HG03521 (cell line): ENCODE measurements at regions not wholly inside any gene's neighbourhood (a gene's known extent, or its start where the extent isn't known, plus 50 kb on each side); places are given as distances from the start of the nearest gene placed in this dataset.
"Not testable (repeated sequence)": the region's sequence is repeated elsewhere in the genome, so short reads cannot be mapped to it uniquely, and the experiment has no call there.

Experiments used
- ATAC-seq: cut with Tn5 transposase; IDR thresholded peaks from one replicate; pipeline ENCODE4 v1.9.1; 2021; ENCODE audit warnings: mild to moderate bottlenecking, moderate library complexity; ENCODE audit not compliant: unreplicated experiment

DNA sequence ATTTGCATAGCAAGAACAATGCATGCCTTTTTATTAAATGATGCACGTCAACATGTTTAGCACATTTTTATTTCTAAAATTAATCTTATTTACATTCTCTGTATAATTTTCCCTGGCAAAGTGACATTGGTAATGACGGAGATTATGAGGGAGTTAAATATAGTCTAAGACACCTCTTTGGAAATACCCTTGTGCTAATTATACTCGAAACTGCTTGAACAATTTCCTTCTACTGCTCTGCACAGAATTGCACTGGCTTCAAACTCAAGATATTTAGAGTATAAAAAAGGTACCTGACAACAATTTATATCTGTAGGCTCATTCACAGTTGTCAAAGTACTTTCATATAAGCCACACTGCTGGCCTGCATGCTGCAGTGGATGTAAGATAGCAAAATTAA lies 602.7 kb downstream of the NXPH1 start:
- no peak for ATAC-seq

DNA sequence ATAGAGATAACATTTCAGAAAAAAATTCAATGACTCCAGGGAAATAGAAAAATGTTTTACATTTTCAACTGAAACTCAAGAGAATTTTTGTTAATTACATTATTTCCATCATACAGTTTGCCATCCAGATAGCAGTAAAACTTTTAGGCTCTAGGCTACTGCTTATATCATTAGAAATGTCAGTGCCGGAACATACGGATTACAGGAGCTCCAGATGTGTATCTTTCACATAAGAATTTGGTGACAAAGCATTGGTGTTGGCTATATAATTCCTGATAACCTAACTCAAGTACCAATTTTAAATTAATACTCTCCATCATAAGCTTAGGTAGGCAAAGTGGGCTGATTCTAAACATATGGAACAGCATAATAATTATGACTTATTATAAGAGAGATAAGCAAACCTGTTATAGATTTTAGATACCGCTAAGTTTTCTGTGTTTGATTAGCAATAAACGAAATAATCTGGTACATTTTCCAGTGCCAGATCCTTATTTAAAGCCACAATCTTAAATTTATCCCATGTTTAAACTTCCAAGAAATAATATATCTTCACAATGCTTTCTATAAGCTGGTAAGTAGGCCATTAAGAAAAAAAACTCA lies 637.9 kb downstream of the NXPH1 start:
- no peak for ATAC-seq

DNA sequence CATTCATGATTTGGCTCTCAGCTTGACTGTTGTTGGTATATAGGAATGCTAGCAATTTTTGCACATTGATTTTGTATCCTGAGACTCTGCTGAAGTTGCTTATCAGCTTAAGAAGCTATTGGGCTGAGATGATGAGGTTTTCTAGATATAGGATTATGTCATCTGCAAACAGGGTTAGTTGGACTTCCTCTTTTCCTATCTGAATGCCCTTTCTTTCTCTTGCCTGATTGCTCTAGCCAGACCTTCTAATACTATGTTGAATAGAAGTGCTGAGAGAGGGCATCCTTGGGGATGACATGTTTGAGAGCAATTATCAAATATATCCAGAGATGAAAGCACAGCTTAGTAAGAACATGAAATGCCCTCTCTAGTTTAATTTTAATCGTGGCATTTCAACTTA lies 642.4 kb downstream of the NXPH1 start:
- not testable (repeated sequence) for ATAC-seq

DNA sequence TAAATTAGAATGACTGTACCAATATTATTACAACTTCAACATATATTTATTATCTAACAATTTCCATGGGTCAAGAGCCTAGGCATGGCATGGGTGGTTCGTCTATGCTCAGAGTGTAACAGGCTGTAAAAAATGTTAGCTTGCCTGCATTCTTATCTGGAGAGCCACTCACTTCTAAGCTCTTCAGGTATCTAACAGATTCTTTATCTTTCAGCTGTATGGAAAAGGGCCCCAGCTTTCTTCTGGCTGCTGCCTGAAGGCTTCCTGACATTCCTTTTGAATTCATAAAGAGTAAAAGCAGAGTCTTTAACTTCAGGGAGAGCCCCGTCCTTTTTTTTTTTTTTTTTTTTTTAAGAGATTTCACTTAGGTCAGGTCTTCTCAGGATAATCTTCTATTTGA lies 648.8 kb downstream of the NXPH1 start:
- ATAC-seq = no peak

- no peak for ATAC-seq
These were observed 650.4 kb downstream of the NXPH1 start for GRCh38 chr7:9083837-9084236.

GRCh38 chr7:9091282-9091681 lies 657.9 kb downstream of the NXPH1 start:
- ATAC-seq = no peak

GRCh38 chr7:9097565-9098060 lies 664.2 kb downstream of the NXPH1 start:
- ATAC-seq = no peak

GRCh38 chr7:9100289-9100688 lies 666.9 kb downstream of the NXPH1 start:
- ATAC-seq = no peak

GRCh38 chr7:9102846-9103245 lies 669.4 kb downstream of the NXPH1 start:
- ATAC-seq = no peak

DNA sequence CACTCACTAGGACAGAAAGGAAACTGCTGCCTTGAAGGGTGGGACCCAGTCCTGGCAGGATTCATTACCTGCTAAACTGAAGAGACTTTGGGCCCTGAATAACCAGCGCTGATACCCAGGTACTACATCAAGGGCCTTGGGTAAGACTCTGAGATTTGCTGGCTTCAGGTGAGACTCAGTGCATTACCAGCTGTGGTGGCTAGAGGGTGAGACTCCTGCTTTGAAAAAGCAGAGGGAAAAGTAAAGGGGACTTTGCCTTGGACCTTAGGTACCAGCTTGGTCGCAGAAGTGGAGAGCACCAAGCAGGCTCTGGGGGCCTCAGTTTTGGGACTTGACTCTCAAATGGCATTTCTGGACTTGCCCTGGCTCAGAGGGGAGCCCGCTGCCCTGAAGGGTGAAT lies 673.3 kb downstream of the NXPH1 start:
- ATAC-seq = no peak

- no peak for ATAC-seq
These were observed 686.9 kb downstream of the NXPH1 start for GRCh38 chr7:9120331-9120730.

- ATAC-seq = no peak
These were observed 690.9 kb downstream of the NXPH1 start for GRCh38 chr7:9124320-9124719.

DNA sequence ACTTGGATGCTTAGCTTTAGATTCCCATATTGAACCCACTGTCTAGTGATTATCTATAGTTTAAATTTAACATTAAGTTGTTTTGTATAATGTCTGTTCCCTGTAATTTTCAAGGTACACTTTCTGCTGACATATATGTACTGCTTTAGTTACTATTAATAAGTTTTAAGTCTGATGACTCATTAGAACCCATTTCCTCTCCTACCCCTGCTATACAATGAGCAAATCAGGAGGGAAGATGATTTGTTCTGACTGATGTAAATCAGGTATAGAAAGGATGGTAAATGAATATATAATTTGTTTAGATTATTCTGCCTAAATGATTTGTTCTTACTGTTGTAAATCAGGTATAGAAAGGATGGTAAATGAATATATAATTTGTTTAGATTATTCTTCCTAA lies 691.8 kb downstream of the NXPH1 start:
- no peak for ATAC-seq

- ATAC-seq = no peak
These were observed 694.5 kb downstream of the NXPH1 start for GRCh38 chr7:9127901-9128300.

- ATAC-seq = no peak
These were observed 715.3 kb downstream of the NXPH1 start for GRCh38 chr7:9148687-9149086.

DNA sequence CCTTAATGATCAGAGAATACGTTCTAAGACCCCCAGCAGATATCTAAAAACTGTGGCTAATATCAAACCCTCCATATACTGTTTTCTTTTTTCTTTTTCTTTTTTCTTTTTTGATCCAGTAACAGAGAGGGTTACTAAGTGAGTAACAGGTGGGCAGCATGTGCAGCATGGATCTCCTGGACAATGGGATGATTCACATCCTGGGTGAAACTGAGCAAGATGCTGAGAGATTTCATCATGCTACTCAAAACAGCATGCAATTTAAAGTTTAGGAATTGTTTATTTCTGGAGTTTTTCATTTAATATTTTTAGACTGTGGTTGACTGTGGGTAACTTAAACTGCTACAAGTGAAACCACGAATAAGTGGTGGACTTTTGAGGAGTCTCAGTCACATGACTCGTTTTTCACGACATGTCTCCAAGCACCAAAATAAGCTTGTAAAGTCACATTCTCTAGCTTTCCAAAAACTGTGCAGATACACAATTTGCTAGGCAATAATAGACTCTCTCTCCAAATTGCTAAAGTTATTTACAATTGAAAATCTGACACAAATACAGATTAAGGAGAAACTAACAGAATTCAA lies 716.2 kb downstream of the NXPH1 start:
- ATAC-seq = no peak

DNA sequence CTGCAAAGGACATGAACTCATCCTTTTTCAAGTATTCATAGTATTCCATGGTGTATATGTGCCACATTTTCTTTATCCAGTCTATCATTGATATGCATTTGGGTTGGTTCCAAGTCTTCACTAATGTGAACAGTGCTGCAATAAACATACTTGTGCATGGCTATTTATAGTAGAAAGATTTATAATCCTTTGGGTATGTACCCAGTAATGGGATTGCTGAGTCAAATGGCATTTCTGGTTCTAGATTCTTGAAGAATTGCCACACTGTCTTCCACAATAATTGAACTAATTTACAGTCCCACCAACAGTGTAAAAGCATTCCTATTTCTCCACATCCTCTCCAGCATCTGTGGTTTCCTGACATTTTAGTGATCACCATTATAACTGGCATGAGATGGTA lies 730.3 kb downstream of the NXPH1 start:
- not testable (repeated sequence) for ATAC-seq

DNA sequence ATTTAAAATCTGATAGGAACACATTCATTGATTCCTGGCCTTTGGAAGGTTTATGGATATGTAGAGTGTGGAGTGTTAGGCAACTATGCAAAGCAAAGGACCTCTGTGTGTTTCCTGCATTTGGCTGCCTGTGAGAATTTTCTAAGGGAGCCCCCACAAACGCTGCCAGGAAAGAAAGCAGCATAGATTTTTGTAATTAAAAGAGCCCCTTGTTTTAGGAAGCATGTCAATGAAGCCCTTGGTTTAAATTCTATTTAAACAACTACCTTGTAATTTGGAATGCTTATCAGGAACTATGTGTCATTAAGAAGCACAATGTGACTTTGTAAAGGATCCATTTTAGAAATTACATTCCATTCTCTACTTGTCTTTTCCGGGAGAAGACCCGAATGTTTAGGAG lies 742.5 kb downstream of the NXPH1 start:
- ATAC-seq = no peak

DNA sequence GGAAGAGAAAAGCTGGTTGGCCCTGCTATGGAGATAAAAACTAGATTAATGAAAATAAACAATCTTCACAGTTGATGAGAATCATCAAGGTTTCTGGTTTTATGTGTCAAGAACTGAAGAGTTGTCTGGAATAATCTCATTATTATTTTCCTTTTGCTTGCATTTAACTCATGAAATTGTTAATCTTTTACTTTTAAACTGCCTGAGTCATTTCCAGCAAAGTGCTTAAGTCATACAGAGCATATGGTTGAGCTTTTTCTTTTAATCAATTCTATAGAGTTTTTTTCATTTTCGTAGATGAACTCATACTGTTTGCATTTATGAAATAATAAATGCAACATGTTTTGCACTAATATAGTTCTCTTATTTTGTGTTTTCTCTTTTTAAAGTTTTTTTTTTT lies 747.9 kb downstream of the NXPH1 start:
- no peak for ATAC-seq

GRCh38 chr7:9186730-9187129 lies 753.3 kb downstream of the NXPH1 start:
- no peak for ATAC-seq

DNA sequence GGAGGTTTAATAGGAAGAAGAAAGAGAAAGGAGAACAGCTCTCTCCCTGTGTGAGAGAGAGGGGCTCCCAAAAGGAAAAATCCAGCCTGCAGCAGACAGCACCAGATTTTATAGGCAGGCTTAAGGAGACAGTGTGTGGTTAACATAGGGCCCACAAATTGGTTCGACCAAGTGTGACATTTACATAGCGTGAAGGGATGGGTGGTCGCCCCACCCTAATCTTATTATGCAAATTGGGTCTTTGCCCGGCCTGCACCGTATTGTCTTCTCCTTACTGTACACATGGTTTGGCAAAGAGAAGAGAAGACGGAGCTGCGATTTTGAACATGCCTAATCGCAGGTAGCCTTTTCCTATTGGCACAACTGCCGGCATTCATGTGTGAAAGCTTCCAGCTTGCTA lies 756.3 kb downstream of the NXPH1 start:
- ATAC-seq = no peak

DNA sequence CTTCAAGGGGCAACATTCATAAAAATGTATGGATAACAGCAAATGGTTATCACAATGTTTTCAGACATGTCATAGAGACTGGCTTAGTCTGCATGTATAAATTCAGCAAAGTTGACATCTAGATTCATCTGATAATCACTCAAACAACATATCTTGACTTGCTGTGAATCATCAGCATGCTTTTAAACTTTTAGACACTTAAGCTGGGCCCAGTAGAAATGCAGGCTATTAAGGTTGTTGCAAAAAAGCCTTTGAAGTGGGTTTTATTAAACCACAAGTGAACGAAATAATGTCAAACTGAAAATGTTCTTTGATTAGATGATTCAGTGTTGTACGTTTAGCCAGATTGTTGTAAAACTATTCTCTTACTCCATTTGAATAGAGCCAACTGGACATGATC lies 759.6 kb downstream of the NXPH1 start:
- no peak for ATAC-seq

GRCh38 chr7:9200626-9201025 lies 767.2 kb downstream of the NXPH1 start:
- no peak for ATAC-seq
